Keratinocyte (primary cell): ENCODE measurements at regions not wholly inside any gene's neighbourhood (a gene's known extent, or its start where the extent isn't known, plus 50 kb on each side); places are given as distances from the start of the nearest gene placed in this dataset.

ENCODE experiments used
- CTCF ChIP-seq, 3 experiments: IDR thresholded peaks in 1 of 3; conservative IDR thresholded peaks in 1 of 3; optimal IDR thresholded peaks in 1 of 3; 2 replicates in 2 of 3; 3 replicates in 1 of 3; pipeline versions ENCODE3 to v1.5.1; 2011; ENCODE audit warnings: low read length in 3 of 3, mild to moderate bottlenecking in 3 of 3, moderate library complexity in 2 of 3, control low read depth in 1 of 3, inconsistent platforms in 1 of 3; ENCODE audit not compliant: insufficient read depth in 2 of 3; ENCODE audit errors: extremely low read depth in 1 of 3
- EZH2 ChIP-seq: IDR thresholded peaks from one replicate; pipeline ENCODE4 v1.6.1; 2012; ENCODE audit warnings: inconsistent platforms, mild to moderate bottlenecking, low read length, moderate library complexity

- TF ChIP-seq EZH2 (no peak), CTCF (optimal IDR thresholded peaks at IDR 0.05 in 1 of 3, IDR thresholded peaks at IDR 0.05 in 1 of 3, conservative IDR thresholded peaks at IDR 0.05 in 1 of 3; ENCODE audit: extremely low read depth in 1 of 3, insufficient read depth in 2 of 3, low read length in 3 of 3) (no peak)
Measured at GRCh38 chr11:28439403-28439802, 331.2 kb downstream of the METTL15 start.
